ENCODE measurements at regions not wholly inside any gene's neighbourhood (a gene's known extent, or its start where the extent isn't known, plus 50 kb on each side); places are given as distances from the start of the nearest gene placed in this dataset.

DNA sequence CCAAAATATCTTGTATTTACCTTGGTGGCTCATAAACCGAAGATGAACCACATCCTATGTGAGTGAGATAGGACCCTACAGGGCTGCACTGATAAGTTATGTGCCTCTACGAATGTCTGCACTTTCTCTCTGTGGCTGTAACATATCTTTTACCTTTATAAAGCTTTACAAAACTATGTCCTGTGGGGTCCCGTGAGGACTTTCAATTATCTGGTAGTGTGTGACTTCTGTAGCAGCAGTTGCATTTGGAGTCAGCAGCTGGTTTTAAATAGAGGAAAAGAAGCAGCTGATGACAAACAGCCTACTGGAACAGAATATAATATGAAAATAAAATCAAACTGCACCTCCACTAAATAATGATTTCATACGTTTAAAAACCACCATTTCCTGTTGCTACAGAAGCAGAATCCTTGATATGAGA is 222.4 kb upstream of the GNAI1 start:
- no peaks in the 10 kb centered on the region for H3K27me3 ChIP-seq (ENCODE audit: control insufficient read depth, insufficient read depth, low read length)
- H3K4me3 ChIP-seq (ENCODE audit: low read depth, low read length) = no peak overlapping the region

DNA sequence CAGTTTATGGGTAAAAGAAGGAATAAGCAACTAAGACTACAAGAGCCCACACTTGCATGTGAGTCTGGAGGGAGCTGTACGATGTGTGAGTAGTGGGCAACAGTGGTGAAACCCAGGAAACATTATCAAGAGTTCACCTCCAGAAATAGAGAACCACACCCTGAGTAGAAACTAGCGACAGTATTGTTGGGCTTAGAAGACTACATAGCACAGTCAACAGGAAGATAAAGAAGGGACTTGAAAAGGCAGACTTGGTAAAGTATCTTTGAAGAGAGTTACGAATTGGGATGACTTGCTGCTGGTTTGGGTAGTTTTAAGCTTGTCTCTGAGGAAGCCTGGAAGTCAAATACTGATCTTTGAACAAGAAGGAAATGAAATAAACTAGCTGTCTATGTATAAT is 223.2 kb upstream of the GNAI1 start:
- H3K36me3 ChIP-seq (ENCODE audit: control insufficient read depth, insufficient read depth, low read length) = no peaks in the 10 kb centered on the region
- H3K27me3 ChIP-seq (ENCODE audit: control insufficient read depth, insufficient read depth, low read length) = no peaks in the 10 kb centered on the region
- TF ChIP-seq, protein P1, sequence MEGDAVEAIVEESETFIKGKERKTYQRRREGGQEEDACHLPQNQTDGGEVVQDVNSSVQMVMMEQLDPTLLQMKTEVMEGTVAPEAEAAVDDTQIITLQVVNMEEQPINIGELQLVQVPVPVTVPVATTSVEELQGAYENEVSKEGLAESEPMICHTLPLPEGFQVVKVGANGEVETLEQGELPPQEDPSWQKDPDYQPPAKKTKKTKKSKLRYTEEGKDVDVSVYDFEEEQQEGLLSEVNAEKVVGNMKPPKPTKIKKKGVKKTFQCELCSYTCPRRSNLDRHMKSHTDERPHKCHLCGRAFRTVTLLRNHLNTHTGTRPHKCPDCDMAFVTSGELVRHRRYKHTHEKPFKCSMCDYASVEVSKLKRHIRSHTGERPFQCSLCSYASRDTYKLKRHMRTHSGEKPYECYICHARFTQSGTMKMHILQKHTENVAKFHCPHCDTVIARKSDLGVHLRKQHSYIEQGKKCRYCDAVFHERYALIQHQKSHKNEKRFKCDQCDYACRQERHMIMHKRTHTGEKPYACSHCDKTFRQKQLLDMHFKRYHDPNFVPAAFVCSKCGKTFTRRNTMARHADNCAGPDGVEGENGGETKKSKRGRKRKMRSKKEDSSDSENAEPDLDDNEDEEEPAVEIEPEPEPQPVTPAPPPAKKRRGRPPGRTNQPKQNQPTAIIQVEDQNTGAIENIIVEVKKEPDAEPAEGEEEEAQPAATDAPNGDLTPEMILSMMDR (IDR thresholded peaks at IDR 0.05; ENCODE audit: insufficient read depth, low read length, poor library complexity, severe bottlenecking) = no peak
- H3K4me3 ChIP-seq (ENCODE audit: low read depth, low read length) = no peak overlapping the region
- DNase-seq (ENCODE audit: low read depth) = no peak

More for the DNA sequence above, 222.4 kb upstream of the GNAI1 start:
- no peak for DNase-seq (ENCODE audit: low read depth)
- TF ChIP-seq, protein P1 (IDR thresholded peaks at IDR 0.05; ENCODE audit: insufficient read depth, low read length, poor library complexity, severe bottlenecking) = no peak
- H3K36me3 ChIP-seq (ENCODE audit: control insufficient read depth, insufficient read depth, low read length) = no peaks in the 10 kb centered on the region

DNA sequence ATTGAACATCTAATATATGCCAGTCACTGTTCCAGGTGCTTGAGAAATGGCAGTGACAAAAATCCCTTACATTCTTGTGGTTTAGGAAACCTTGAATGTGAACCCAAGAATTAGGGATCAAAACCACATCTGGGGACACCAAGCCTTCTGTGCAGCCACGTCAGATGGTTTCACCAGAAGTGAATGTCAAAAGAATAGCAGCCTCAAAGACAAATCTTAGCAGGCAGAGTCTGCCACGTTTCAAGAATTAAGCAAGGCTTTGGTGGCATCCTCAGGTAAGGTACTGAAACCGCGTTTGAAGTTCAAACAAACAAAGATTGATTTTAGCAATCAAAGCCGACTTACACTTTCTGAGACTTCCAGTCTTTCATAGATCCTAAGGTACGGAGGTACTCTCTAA is 225.5 kb upstream of the GNAI1 start:
- H3K4me3 ChIP-seq (ENCODE audit: low read depth, low read length) = no peak overlapping the region
- TF ChIP-seq, protein P1 (IDR thresholded peaks at IDR 0.05; ENCODE audit: insufficient read depth, low read length, poor library complexity, severe bottlenecking) = no peak
- H3K36me3 ChIP-seq (ENCODE audit: control insufficient read depth, insufficient read depth, low read length) = no peaks in the 10 kb centered on the region
- no peak for DNase-seq (ENCODE audit: low read depth)
- no peaks in the 10 kb centered on the region for H3K27me3 ChIP-seq (ENCODE audit: control insufficient read depth, insufficient read depth, low read length)

DNA sequence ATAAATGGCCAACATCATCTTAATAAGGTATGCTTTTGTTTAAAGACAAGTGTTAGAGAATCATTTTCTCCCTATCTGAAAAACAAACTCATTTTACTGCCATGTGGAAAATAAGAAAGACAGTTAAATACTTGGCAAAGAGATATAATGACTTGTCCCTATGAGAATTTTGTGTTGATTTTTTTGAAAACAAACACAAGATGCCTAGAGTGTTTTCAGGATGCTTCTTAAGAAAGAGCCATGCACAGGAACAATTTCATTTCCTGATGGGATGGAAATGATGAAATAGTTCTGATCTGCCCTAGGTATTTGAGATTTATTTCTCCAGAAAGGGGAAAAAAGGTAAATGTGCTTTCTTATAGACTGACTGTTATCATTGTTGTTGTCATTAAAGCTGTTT is 237.5 kb upstream of the GNAI1 start:
- TF ChIP-seq, protein P1 (IDR thresholded peaks at IDR 0.05; ENCODE audit: insufficient read depth, low read length, poor library complexity, severe bottlenecking) = no peak
- Histone ChIP-seq H3K36me3 (ENCODE audit: control insufficient read depth, insufficient read depth, low read length) (no peaks in the 10 kb centered on the region), H3K27me3 (ENCODE audit: control insufficient read depth, insufficient read depth, low read length) (no peaks in the 10 kb centered on the region), H3K4me3 (ENCODE audit: low read depth, low read length) (no peak overlapping the region)
- DNase-seq (ENCODE audit: low read depth) = no peak

DNA sequence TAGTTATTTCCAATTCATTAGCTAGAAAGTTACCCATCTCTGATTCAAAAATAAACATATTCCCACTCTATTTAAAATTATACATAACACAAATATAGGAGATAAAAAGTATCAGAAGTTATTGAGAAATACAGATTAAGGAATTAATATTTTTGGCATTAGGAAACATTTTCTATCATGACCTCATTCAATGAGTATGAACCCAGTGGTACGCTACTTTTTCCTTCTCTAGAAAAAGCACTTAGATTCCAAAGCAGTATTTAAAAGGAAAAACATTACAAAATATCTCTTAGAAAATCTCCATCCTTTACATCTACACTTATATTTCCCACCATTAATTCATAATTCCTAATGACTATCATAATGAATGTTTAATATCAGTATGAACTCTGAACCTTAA is 240.6 kb upstream of the GNAI1 start:
- no peak overlapping the region for H3K4me3 ChIP-seq (ENCODE audit: low read depth, low read length)
- TF ChIP-seq, protein P1 (IDR thresholded peaks at IDR 0.05; ENCODE audit: insufficient read depth, low read length, poor library complexity, severe bottlenecking) = no peak
- no peaks in the 10 kb centered on the region for H3K36me3 ChIP-seq (ENCODE audit: control insufficient read depth, insufficient read depth, low read length)
- DNase-seq (ENCODE audit: low read depth) = no peak
- H3K27me3 ChIP-seq (ENCODE audit: control insufficient read depth, insufficient read depth, low read length) = no peaks in the 10 kb centered on the region

DNA sequence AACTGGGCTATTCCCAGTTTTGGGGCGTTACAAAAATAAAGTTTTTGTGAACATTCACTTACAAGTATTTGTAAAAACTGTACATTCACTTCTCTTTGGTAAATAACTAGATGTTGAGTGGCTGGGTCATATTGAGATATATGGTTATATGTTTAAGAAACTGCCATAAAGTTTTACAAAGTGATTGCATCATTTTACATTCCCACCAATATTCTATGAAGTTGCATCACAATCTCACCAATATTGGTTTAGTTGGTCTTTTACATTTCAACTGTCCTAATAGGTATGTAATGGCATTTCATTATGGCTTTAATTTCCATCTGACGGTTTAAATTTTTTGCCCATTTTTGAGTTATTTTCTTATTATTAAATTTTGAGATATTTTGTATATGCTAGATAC is 251.7 kb upstream of the GNAI1 start:
- no peaks in the 10 kb centered on the region for H3K27me3 ChIP-seq (ENCODE audit: control insufficient read depth, insufficient read depth, low read length)
- TF ChIP-seq, protein P1 (IDR thresholded peaks at IDR 0.05; ENCODE audit: insufficient read depth, low read length, poor library complexity, severe bottlenecking) = no peak
- H3K36me3 ChIP-seq (ENCODE audit: control insufficient read depth, insufficient read depth, low read length) = no peaks in the 10 kb centered on the region
- DNase-seq (ENCODE audit: low read depth) = no peak
- no peak overlapping the region for H3K4me3 ChIP-seq (ENCODE audit: low read depth, low read length)
